Caco-2 (cell line): ENCODE measurements at regions not wholly inside any gene's neighbourhood (a gene's known extent, or its start where the extent isn't known, plus 50 kb on each side); places are given as distances from the start of the nearest gene placed in this dataset.

ENCODE experiments used
- BruUV-seq: library from RNA; stranded (reverse); fragments of 400-500 nt; replicated peaks from 2 replicates; lab custom pipeline; 2021; lab: Mats Ljungman, UMichigan
- CTCF ChIA-PET: fragments of 300-600 bp; sonication (Branson Sonifier 250); formaldehyde crosslinking; loops from one replicate; lab custom pipeline; 2022; ENCODE audit warnings: antibody characterized with exemption; lab: Charles Lee
- POLR2A ChIA-PET: fragments of 300-600 bp; sonication (Branson Sonifier 250); formaldehyde crosslinking; loops from one replicate; lab custom pipeline; 2022; ENCODE audit warnings: antibody characterized with exemption; lab: Charles Lee
- DNase-seq, 2 experiments: peaks; one replicate each; pipeline versions ENCODE4 v3.0.0 to v3.0.0-alpha.2; 2020 to 2022
- H3K27me3 ChIP-seq: replicated peaks from 2 replicates; pipeline ENCODE4 v1.6.0; 2011; ENCODE audit warnings: low read length; ENCODE audit not compliant: control insufficient read depth, insufficient read depth
- H3K36me3 ChIP-seq: 2 replicates; pipeline ENCODE4 v1.5.1; 2011; ENCODE audit warnings: low read length; ENCODE audit not compliant: control insufficient read depth, insufficient read depth
- H3K4me1 ChIP-seq: fragments of 250-450 bp; sonication (Bioruptor Pico); 2 replicates; pipeline ENCODE4 v1.5.1; 2020; ENCODE audit warnings: mild to moderate bottlenecking
- H3K4me3 ChIP-seq: 2 replicates; pipeline ENCODE4 v1.5.1; 2011; ENCODE audit warnings: low read depth, mild to moderate bottlenecking, control low read depth, low read length
- H3K9me3 ChIP-seq: fragments of 250-450 bp; sonication (Bioruptor Pico); 2 replicates; pipeline ENCODE4 v1.5.1; 2020; ENCODE audit warnings: mild to moderate bottlenecking, moderate library complexity
- H3K27ac Mint-ChIP-seq: one replicate; pipeline ENCODE4 v1.8.0; 2022; ENCODE audit warnings: mixed read lengths; ENCODE audit not compliant: unreplicated experiment
- H3K27me3 Mint-ChIP-seq: one replicate; pipeline ENCODE4 v1.8.0; 2022; ENCODE audit warnings: mixed read lengths; ENCODE audit not compliant: insufficient read depth, unreplicated experiment
- H3K36me3 Mint-ChIP-seq: one replicate; pipeline ENCODE4 v1.8.0; 2022; ENCODE audit warnings: mild to moderate bottlenecking, mixed read lengths; ENCODE audit not compliant: insufficient read depth, unreplicated experiment
- H3K4me1 Mint-ChIP-seq: one replicate; pipeline ENCODE4 v1.8.0; 2022; ENCODE audit warnings: low read depth, mixed read lengths; ENCODE audit not compliant: unreplicated experiment
- H3K4me3 Mint-ChIP-seq: one replicate; pipeline ENCODE4 v1.8.0; 2022; ENCODE audit warnings: mild to moderate bottlenecking, moderate library complexity, mixed read lengths; ENCODE audit not compliant: unreplicated experiment
- H3K9me3 Mint-ChIP-seq: one replicate; pipeline ENCODE4 v1.8.0; 2022; ENCODE audit warnings: mixed read lengths; ENCODE audit not compliant: unreplicated experiment
- CTCF ChIP-seq, 2 experiments: fragments of 200-600 bp in 1 of 2; IDR thresholded peaks; 1 replicate in 1 of 2; 2 replicates in 1 of 2; pipeline versions ENCODE4 v1.5.1 to v1.8.0; 2011 to 2022; ENCODE audit warnings: antibody characterized with exemption in 1 of 2, control low read depth in 1 of 2, inconsistent platforms in 1 of 2, low read depth in 1 of 2, low read length in 1 of 2, mild to moderate bottlenecking in 1 of 2, moderate library complexity in 1 of 2; ENCODE audit not compliant: insufficient read depth in 1 of 2, severe bottlenecking in 1 of 2, unreplicated experiment in 1 of 2
- intact Hi-C: fragments of 100-400 bp; cut with micrococcal nuclease; formaldehyde crosslinking; loops from one replicate; pipeline ENCODE4 v1.10.0; 2022; ENCODE audit not compliant: unreplicated experiment

DNA sequence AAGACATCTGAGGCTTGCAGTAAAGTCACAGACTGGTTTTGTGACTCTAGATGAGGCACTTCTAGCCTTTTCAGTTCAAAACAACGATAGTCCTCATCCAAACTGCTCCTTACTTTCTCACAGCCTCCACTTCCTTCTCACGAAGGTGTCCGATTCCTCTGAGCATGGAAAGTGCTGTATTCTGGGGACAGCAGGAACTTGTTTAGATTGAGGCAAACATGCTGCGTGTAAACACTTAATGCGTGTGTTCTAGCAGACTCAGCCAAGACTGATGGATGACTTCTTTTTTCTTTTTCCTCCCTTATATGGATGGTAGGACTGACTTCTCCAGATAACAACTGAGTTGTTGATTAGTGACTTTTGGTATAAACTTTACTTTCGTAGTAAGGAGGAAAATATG is 80.2 kb upstream of the PRDM1 start:
- H3K36me3 Mint-ChIP-seq: no peaks in the 10 kb centered on the region
- no peaks in the 10 kb centered on the region for H3K27me3 Mint-ChIP-seq
- no peak overlapping the region for H3K4me3 Mint-ChIP-seq
- peaks cover 9% of the 10 kb centered on the region for H3K9me3 Mint-ChIP-seq
- no TSS peak for BruUV-seq
- TF ChIP-seq CTCF (IDR thresholded peaks at IDR 0.05; ENCODE audit: insufficient read depth in 1 of 2, low read depth in 1 of 2, low read length in 1 of 2, severe bottlenecking in 1 of 2, unreplicated experiment in 1 of 2): no peak
- Histone ChIP-seq H3K36me3 (no peaks in the 10 kb centered on the region), H3K4me3 (no peak overlapping the region), H3K9me3 (no peaks in the 10 kb centered on the region), H3K4me1 (peaks cover 18% of the 10 kb centered on the region), H3K27me3 (no peaks in the 10 kb centered on the region)
- no peak for DNase-seq
- intact Hi-C loops: no loop called here
- H3K27ac Mint-ChIP-seq: no peak overlapping the region
- peaks cover 21% of the 10 kb centered on the region for H3K4me1 Mint-ChIP-seq
- ChIA-PET CTCF (no interaction called here), POLR2A (no interaction called here)

DNA sequence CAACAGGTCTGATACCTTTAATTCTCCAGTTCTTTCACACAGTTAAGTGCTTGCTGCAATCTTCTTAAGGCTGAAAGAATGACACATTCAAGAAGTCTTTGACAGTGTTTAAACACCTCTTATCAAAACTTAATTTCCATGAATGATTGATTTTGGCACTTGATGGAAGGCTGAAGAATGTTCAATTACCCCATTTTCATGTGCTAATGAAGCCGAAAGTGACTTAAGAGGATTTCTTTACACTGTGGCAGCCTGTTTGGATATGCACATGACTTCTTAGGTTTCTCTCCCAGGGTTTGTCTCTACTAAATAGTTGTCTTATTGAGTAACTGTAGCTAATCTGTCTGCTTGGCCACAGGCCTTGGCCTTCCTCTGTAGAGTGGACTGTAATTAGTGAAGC is 81.1 kb upstream of the PRDM1 start:
- no peaks in the 10 kb centered on the region for H3K36me3 ChIP-seq
- Mint-ChIP-seq H3K4me3 (no peak overlapping the region), H3K9me3 (peaks cover 9% of the 10 kb centered on the region), H3K27me3 (no peaks in the 10 kb centered on the region), H3K36me3 (no peaks in the 10 kb centered on the region), H3K4me1 (peaks cover 21% of the 10 kb centered on the region), H3K27ac (no peak overlapping the region)
- H3K27me3 ChIP-seq: no peaks in the 10 kb centered on the region
- ChIA-PET POLR2A (no interaction called here), CTCF (no interaction called here)
- no TSS peak for BruUV-seq
- DNase-seq: no peak
- intact Hi-C loops: no loop called here
- H3K4me1 ChIP-seq: peaks cover 18% of the 10 kb centered on the region
- TF ChIP-seq CTCF (IDR thresholded peaks at IDR 0.05; ENCODE audit: insufficient read depth in 1 of 2, low read depth in 1 of 2, low read length in 1 of 2, severe bottlenecking in 1 of 2, unreplicated experiment in 1 of 2): no peak
- no peak overlapping the region for H3K4me3 ChIP-seq
- H3K9me3 ChIP-seq: no peaks in the 10 kb centered on the region

- H3K4me3 Mint-ChIP-seq: no peak overlapping the region
- H3K27ac Mint-ChIP-seq: no peak overlapping the region
- peaks cover 18% of the 10 kb centered on the region for H3K4me1 ChIP-seq
- DNase-seq: no peak
- no TSS peak for BruUV-seq
- CTCF ChIA-PET: interaction anchor here (0.8 kb wide), 1 partner anchor 15 kb away, joined by 4 read pairs; no protein-coding TSS in a partner anchor
- H3K27me3 ChIP-seq: no peaks in the 10 kb centered on the region
- intact Hi-C loops: no loop called here
- no peaks in the 10 kb centered on the region for H3K9me3 ChIP-seq
- H3K4me3 ChIP-seq: no peak overlapping the region
- POLR2A ChIA-PET: no interaction called here
- H3K36me3 Mint-ChIP-seq: no peaks in the 10 kb centered on the region
- H3K9me3 Mint-ChIP-seq: peaks cover 9% of the 10 kb centered on the region
- no peak for TF ChIP-seq CTCF (IDR thresholded peaks at IDR 0.05; ENCODE audit: insufficient read depth in 1 of 2, low read depth in 1 of 2, low read length in 1 of 2, severe bottlenecking in 1 of 2, unreplicated experiment in 1 of 2)
- no peaks in the 10 kb centered on the region for H3K36me3 ChIP-seq
- peaks cover 15% of the 10 kb centered on the region for H3K4me1 Mint-ChIP-seq
- H3K27me3 Mint-ChIP-seq: no peaks in the 10 kb centered on the region
Observed at GRCh38 chr6:106003268-106003987, 82.7 kb upstream of the PRDM1 start.
